ENCODE measurements at regions not wholly inside any gene's neighbourhood (a gene's known extent, or its start where the extent isn't known, plus 50 kb on each side); places are given as distances from the start of the nearest gene placed in this dataset.
"Not testable (repeated sequence)": the region's sequence is repeated elsewhere in the genome, so short reads cannot be mapped to it uniquely, and the experiment has no call there.

- TF ChIP-seq POLR2A (IDR thresholded peaks at IDR 0.05); CTCF (IDR thresholded peaks at IDR 0.05 in 4 of 5, conservative IDR thresholded peaks at IDR 0.05 in 1 of 5): not testable (repeated sequence)
Measured at GRCh38 chr2:87212938-87213337, 191.3 kb upstream of the PLGLB1 start.
